ENCODE measurements at regions not wholly inside any gene's neighbourhood (a gene's known extent, or its start where the extent isn't known, plus 50 kb on each side); places are given as distances from the start of the nearest gene placed in this dataset.

DNA sequence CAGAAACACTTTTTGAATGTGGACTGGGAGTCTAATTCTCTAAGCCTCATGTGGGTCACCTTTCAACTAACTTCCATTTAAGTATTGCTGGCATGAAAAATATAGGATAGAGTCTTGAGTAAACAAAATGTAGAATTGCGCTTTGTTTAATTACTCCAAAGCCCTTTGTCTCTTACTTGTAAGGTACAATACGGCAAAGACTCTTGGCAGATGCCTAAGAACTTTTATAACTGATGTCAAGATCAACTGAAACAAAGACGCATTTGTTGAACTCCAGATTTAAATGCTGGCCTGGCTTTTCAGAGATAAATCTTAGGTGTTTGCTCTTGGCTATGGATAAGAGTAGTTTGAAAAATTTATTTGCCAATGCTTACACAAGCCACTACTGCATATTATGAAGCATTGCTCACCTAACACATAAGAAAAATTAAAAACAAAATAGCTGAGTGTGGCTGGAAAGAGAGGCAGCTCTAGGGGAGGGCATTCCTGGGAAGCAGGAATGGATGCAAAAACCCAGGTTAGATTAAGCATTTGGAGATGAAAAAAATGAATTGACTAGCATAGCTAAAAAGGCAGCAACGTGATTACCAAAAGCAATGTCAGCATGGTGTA lies 107.3 kb upstream of the STARD13 start:
- Histone ChIP-seq H3K4me1 (ENCODE audit: low read length) (no peaks in the 10 kb centered on the region), H3K9me3 (ENCODE audit: insufficient read depth, low read length) (no peaks in the 10 kb centered on the region), H3K27me3 (ENCODE audit: low read depth, low read length) (no peaks in the 10 kb centered on the region), H3K36me3 (replicated peaks; ENCODE audit: low read depth, low read length) (no peaks in the 10 kb centered on the region), H3K9ac (ENCODE audit: low read length) (no peak overlapping the region), H2AFZ (ENCODE audit: low read depth, low read length) (no peak overlapping the region), H3K4me3 (ENCODE audit: low read length) (no peak overlapping the region), H3K79me2 (ENCODE audit: low read length) (no peaks in the 10 kb centered on the region), H3K4me2 (ENCODE audit: low read length) (no peak overlapping the region), H4K20me1 (ENCODE audit: insufficient read depth, low read length) (no peaks in the 10 kb centered on the region), H3K27ac (ENCODE audit: low read length) (no peak overlapping the region)
- no peak for TF ChIP-seq EZH2phosphoT487 (IDR thresholded peaks at IDR 0.05; ENCODE audit: low read depth)
- TF ChIP-seq, protein P1, sequence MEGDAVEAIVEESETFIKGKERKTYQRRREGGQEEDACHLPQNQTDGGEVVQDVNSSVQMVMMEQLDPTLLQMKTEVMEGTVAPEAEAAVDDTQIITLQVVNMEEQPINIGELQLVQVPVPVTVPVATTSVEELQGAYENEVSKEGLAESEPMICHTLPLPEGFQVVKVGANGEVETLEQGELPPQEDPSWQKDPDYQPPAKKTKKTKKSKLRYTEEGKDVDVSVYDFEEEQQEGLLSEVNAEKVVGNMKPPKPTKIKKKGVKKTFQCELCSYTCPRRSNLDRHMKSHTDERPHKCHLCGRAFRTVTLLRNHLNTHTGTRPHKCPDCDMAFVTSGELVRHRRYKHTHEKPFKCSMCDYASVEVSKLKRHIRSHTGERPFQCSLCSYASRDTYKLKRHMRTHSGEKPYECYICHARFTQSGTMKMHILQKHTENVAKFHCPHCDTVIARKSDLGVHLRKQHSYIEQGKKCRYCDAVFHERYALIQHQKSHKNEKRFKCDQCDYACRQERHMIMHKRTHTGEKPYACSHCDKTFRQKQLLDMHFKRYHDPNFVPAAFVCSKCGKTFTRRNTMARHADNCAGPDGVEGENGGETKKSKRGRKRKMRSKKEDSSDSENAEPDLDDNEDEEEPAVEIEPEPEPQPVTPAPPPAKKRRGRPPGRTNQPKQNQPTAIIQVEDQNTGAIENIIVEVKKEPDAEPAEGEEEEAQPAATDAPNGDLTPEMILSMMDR (IDR thresholded peaks at IDR 0.05; ENCODE audit: low read depth, low read length): no peak

DNA sequence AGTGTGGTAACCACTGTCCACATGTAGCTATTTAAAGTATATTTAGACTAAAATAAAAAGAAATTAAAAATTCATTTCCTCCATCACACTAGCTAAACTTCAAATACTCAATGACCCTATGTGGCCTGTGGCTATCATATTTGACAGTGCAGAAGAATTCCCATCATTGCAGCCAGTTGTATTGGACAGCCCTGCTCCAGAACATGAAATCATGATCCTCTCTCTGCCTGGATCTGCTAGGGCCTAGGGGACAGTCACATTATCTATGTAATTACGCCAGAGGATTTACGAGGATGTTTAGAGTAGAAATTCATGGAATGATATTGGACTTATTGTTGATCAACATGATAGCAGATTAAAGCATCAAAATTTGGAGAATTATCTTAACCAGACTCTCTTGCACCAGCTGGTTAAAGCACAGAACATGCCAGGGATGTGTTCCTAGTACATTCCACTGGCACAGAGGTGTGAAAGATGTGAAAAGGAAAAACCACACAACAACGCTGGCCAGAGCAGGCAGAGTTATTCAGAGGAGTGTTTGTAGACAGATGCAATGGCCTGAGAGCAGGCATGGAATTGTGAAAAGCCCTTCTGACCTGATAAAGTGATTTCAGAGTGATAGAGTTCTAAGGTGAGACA lies 108.9 kb upstream of the STARD13 start:
- Histone ChIP-seq H3K27me3 (ENCODE audit: low read depth, low read length) (no peaks in the 10 kb centered on the region), H3K4me3 (ENCODE audit: low read length) (no peak overlapping the region), H3K9ac (ENCODE audit: low read length) (no peak overlapping the region), H2AFZ (ENCODE audit: low read depth, low read length) (no peak overlapping the region), H3K79me2 (ENCODE audit: low read length) (no peaks in the 10 kb centered on the region), H3K4me1 (ENCODE audit: low read length) (no peaks in the 10 kb centered on the region), H3K27ac (ENCODE audit: low read length) (no peak overlapping the region), H4K20me1 (ENCODE audit: insufficient read depth, low read length) (no peaks in the 10 kb centered on the region), H3K4me2 (ENCODE audit: low read length) (no peak overlapping the region), H3K36me3 (replicated peaks; ENCODE audit: low read depth, low read length) (no peaks in the 10 kb centered on the region), H3K9me3 (ENCODE audit: insufficient read depth, low read length) (no peaks in the 10 kb centered on the region)
- TF ChIP-seq, protein P1 (IDR thresholded peaks at IDR 0.05; ENCODE audit: low read depth, low read length): no peak
- no peak for TF ChIP-seq EZH2phosphoT487 (IDR thresholded peaks at IDR 0.05; ENCODE audit: low read depth)

DNA sequence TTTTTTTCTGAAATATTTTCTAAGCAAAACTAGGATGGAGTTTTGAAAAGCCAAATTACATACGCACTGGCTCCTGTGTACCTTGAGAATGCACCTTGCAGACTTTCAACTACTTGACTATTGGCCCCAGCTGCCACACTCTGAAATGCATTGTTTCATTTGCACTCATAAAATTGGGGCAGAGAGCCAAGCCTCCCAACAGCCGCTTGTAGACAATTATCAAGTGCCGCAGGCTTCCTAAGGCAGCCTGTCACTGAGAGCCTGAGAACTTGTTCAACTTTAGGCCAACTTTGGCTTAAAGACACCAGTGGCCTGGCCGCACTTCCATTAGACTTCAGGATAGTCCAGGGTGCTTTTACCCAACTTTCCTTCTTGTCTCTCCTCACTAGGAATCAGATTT lies 115.7 kb upstream of the STARD13 start:
- Histone ChIP-seq H2AFZ (ENCODE audit: low read depth, low read length) (no peak overlapping the region), H3K79me2 (ENCODE audit: low read length) (no peaks in the 10 kb centered on the region), H3K4me3 (ENCODE audit: low read length) (no peak overlapping the region), H3K4me2 (ENCODE audit: low read length) (no peak overlapping the region), H3K36me3 (replicated peaks; ENCODE audit: low read depth, low read length) (no peaks in the 10 kb centered on the region), H3K27me3 (ENCODE audit: low read depth, low read length) (no peaks in the 10 kb centered on the region), H3K4me1 (ENCODE audit: low read length) (no peaks in the 10 kb centered on the region), H3K27ac (ENCODE audit: low read length) (no peak overlapping the region), H3K9me3 (ENCODE audit: insufficient read depth, low read length) (no peaks in the 10 kb centered on the region), H4K20me1 (ENCODE audit: insufficient read depth, low read length) (no peaks in the 10 kb centered on the region), H3K9ac (ENCODE audit: low read length) (no peak overlapping the region)
- TF ChIP-seq EZH2phosphoT487 (IDR thresholded peaks at IDR 0.05; ENCODE audit: low read depth): no peak
- TF ChIP-seq, protein P1 (IDR thresholded peaks at IDR 0.05; ENCODE audit: low read depth, low read length): no peak

DNA sequence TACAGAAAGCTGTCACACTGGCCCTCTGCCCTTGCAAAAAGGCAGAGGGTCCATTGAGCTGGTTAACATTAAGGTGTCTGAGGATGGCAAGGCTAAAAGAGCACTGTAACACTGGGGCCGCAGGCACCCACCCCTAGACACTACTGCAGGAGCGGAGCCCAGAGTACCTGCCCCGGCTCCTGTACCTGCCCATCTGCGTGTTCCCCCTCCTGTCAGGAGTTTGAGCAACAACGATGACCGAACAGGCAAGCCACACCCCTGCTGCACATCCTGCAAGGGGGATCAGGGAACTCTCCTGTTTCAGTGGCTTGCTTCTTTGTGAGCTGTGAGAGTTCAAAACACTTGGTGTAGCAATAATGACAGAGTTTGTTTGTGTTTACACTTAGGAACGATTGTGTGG lies 117.4 kb upstream of the STARD13 start:
- H3K4me3 ChIP-seq (ENCODE audit: low read length): no peak overlapping the region
- H3K27me3 ChIP-seq (ENCODE audit: low read depth, low read length): no peaks in the 10 kb centered on the region
- H3K27ac ChIP-seq (ENCODE audit: low read length): no peak overlapping the region
- no peak overlapping the region for H3K9ac ChIP-seq (ENCODE audit: low read length)
- no peak overlapping the region for H3K4me2 ChIP-seq (ENCODE audit: low read length)
- no peaks in the 10 kb centered on the region for H3K36me3 ChIP-seq (replicated peaks; ENCODE audit: low read depth, low read length)
- no peak overlapping the region for H2AFZ ChIP-seq (ENCODE audit: low read depth, low read length)
- TF ChIP-seq, protein P1 (IDR thresholded peaks at IDR 0.05; ENCODE audit: low read depth, low read length): no peak
- TF ChIP-seq EZH2phosphoT487 (IDR thresholded peaks at IDR 0.05; ENCODE audit: low read depth): no peak
- H4K20me1 ChIP-seq (ENCODE audit: insufficient read depth, low read length): no peaks in the 10 kb centered on the region
- no peaks in the 10 kb centered on the region for H3K9me3 ChIP-seq (ENCODE audit: insufficient read depth, low read length)
- no peaks in the 10 kb centered on the region for H3K4me1 ChIP-seq (ENCODE audit: low read length)
- no peaks in the 10 kb centered on the region for H3K79me2 ChIP-seq (ENCODE audit: low read length)
